ENCODE measurements at regions not wholly inside any gene's neighbourhood (a gene's known extent, or its start where the extent isn't known, plus 50 kb on each side); places are given as distances from the start of the nearest gene placed in this dataset.

GRCh38 chr7:17674166-17674942 is 265.9 kb downstream of the SNX13 start:
- no peak for TF ChIP-seq CTCF (IDR thresholded peaks at IDR 0.05)
- no peak for TF ChIP-seq POLR2A (IDR thresholded peaks at IDR 0.05)
